ENCODE measurements at regions not wholly inside any gene's neighbourhood (a gene's known extent, or its start where the extent isn't known, plus 50 kb on each side); places are given as distances from the start of the nearest gene placed in this dataset.

DNA sequence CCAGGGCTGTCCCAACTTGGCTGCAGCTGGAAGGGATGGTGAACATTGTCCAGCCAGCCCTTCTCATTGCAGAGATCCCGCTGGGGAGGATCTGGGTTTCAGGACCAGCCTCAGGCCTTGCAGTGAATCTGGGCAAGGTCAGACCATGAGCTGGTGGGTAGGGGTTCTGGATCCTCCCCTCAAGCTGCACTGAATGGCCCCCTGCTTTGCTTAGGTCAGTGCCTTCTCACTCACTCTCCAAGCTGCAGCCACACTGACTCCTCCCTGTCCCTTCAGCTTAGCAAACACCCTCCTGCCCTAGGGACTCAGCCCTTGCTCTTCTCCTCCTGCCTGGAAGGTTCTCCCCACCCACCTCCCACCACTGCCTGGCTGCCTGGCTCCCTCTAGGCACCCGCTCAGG is 95.3 kb upstream of the KCNG1 start:
- Histone ChIP-seq H3K27me3 (ENCODE audit: control insufficient read depth, insufficient read depth, low read length) (no peaks in the 10 kb centered on the region; the same call in 1 of the 2 replicates), H3K27ac (ENCODE audit: low read depth, low read length) (no peak overlapping the region), H3K4me3 (ENCODE audit: low read depth, low read length) (no peak overlapping the region), H3K9me3 (ENCODE audit: control insufficient read depth, insufficient read depth, low read length) (no peaks in the 10 kb centered on the region), H3K9ac (ENCODE audit: low read depth, low read length) (no peak overlapping the region), H3K36me3 (ENCODE audit: control insufficient read depth, insufficient read depth, low read length) (no peaks in the 10 kb centered on the region), H3K4me1 (ENCODE audit: control insufficient read depth, insufficient read depth, low read length) (peaks cover 24% of the 10 kb centered on the region; the same call in 1 of the 2 replicates)

- no peaks in the 10 kb centered on the region for H3K9me3 ChIP-seq (ENCODE audit: control insufficient read depth, insufficient read depth, low read length)
- no peak overlapping the region for H3K27ac ChIP-seq (ENCODE audit: low read depth, low read length)
- no peaks in the 10 kb centered on the region for H3K36me3 ChIP-seq (ENCODE audit: control insufficient read depth, insufficient read depth, low read length)
- H3K4me1 ChIP-seq (ENCODE audit: control insufficient read depth, insufficient read depth, low read length), result peaks cover 24% of the 10 kb centered on the region; the same call in 1 of the 2 replicates
- no peak overlapping the region for H3K9ac ChIP-seq (ENCODE audit: low read depth, low read length)
- no peak overlapping the region for H3K4me3 ChIP-seq (ENCODE audit: low read depth, low read length)
- H3K27me3 ChIP-seq (ENCODE audit: control insufficient read depth, insufficient read depth, low read length), result no peaks in the 10 kb centered on the region; the same call in 1 of the 2 replicates
Observed at GRCh38 chr20:51116765-51117686, 94.1 kb upstream of the KCNG1 start.

DNA sequence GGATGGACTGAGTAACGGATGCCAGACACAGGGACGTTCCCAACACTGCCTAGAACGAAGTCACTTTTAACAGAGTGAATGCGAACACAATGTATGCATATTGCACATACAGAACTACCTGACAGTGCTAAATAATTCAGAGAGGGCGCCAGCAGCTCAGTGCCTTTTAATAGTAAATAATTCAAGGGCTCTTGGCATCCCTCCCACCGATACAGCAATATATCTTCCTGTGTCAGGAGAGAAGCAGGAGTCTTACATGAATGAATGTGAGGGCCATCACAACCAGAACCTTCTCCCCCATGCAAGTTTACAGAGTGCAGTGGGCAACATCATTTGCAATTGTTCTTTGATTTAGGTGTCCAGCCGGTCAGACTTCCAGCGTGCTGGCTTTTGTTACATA is 88.4 kb upstream of the KCNG1 start:
- no peaks in the 10 kb centered on the region for H3K9me3 ChIP-seq (ENCODE audit: control insufficient read depth, insufficient read depth, low read length)
- no peaks in the 10 kb centered on the region for H3K27me3 ChIP-seq (ENCODE audit: control insufficient read depth, insufficient read depth, low read length)
- no peaks in the 10 kb centered on the region for H3K4me1 ChIP-seq (ENCODE audit: control insufficient read depth, insufficient read depth, low read length)
- H3K27ac ChIP-seq (ENCODE audit: low read depth, low read length), result no peak overlapping the region
- no peak overlapping the region for H3K9ac ChIP-seq (ENCODE audit: low read depth, low read length)
- H3K4me3 ChIP-seq (ENCODE audit: low read depth, low read length), result no peak overlapping the region
- H3K36me3 ChIP-seq (ENCODE audit: control insufficient read depth, insufficient read depth, low read length), result no peaks in the 10 kb centered on the region

GRCh38 chr20:51108638-51109363 is 85.9 kb upstream of the KCNG1 start:
- Histone ChIP-seq H3K4me3 (ENCODE audit: low read depth, low read length) (no peak overlapping the region), H3K27ac (ENCODE audit: low read depth, low read length) (no peak overlapping the region), H3K36me3 (ENCODE audit: control insufficient read depth, insufficient read depth, low read length) (no peaks in the 10 kb centered on the region), H3K9me3 (ENCODE audit: control insufficient read depth, insufficient read depth, low read length) (no peaks in the 10 kb centered on the region), H3K9ac (ENCODE audit: low read depth, low read length) (no peak overlapping the region), H3K4me1 (ENCODE audit: control insufficient read depth, insufficient read depth, low read length) (no peaks in the 10 kb centered on the region), H3K27me3 (ENCODE audit: control insufficient read depth, insufficient read depth, low read length) (no peaks in the 10 kb centered on the region)

- H3K4me3 ChIP-seq (ENCODE audit: low read depth, low read length), result no peak overlapping the region
- no peak overlapping the region for H3K9ac ChIP-seq (ENCODE audit: low read depth, low read length)
- no peak overlapping the region for H3K27ac ChIP-seq (ENCODE audit: low read depth, low read length)
- H3K4me1 ChIP-seq (ENCODE audit: control insufficient read depth, insufficient read depth, low read length), result no peaks in the 10 kb centered on the region
- no peaks in the 10 kb centered on the region for H3K9me3 ChIP-seq (ENCODE audit: control insufficient read depth, insufficient read depth, low read length)
- no peaks in the 10 kb centered on the region for H3K27me3 ChIP-seq (ENCODE audit: control insufficient read depth, insufficient read depth, low read length)
- no peaks in the 10 kb centered on the region for H3K36me3 ChIP-seq (ENCODE audit: control insufficient read depth, insufficient read depth, low read length)
Observed at GRCh38 chr20:51106011-51106410, 83.1 kb upstream of the KCNG1 start.

DNA sequence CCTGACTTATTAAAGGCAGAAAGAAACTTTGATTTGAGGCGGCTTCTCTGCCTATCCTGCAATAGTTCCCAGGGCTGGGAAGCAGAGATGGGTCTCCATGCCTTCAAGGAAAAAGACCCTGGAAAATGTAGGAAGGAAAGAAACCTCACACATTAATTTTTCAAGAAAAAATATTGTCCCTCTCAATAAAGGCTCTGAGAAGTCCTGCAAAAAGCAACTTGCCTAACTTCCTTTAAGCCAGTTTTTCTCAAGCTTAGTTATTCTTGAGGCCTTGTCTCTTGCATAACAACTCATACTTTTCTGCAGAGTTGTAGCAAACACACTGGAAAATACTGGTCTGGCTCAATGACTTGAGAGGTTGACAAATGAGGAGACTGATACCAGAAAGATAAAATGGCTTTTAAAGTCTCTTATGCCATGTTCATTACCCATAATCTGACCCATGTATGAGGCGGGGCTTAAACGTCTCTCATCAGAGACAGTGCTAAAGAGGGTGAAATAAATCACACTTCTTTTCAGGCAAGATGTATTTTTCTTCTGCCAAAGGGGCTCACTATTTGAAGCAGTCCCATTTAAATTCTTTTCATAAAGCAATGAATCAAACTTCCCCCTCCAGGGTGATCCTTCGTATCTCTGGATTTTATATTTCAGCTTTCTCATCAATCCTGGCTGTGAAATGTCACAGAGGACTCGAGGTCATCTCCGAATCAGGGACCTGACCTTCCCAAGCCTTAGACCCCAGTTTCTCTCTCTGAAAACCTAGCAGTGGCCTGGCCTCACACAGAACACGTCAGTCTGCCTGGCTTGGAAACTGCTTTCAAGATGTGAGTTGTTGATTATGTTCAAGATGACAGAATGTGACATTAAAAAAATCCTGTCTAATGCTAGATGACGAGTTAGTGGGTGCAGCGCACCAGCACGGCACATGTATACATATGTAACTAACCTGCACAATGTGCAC is 82.3 kb upstream of the KCNG1 start:
- no peak overlapping the region for H3K9ac ChIP-seq (ENCODE audit: low read depth, low read length)
- H3K27me3 ChIP-seq (ENCODE audit: control insufficient read depth, insufficient read depth, low read length), result no peaks in the 10 kb centered on the region
- H3K27ac ChIP-seq (ENCODE audit: low read depth, low read length), result no peak overlapping the region
- no peak overlapping the region for H3K4me3 ChIP-seq (ENCODE audit: low read depth, low read length)
- no peaks in the 10 kb centered on the region for H3K9me3 ChIP-seq (ENCODE audit: control insufficient read depth, insufficient read depth, low read length)
- no peaks in the 10 kb centered on the region for H3K4me1 ChIP-seq (ENCODE audit: control insufficient read depth, insufficient read depth, low read length)
- H3K36me3 ChIP-seq (ENCODE audit: control insufficient read depth, insufficient read depth, low read length), result no peaks in the 10 kb centered on the region

GRCh38 chr20:51100617-51101016 is 77.7 kb upstream of the KCNG1 start:
- Histone ChIP-seq H3K27me3 (ENCODE audit: control insufficient read depth, insufficient read depth, low read length) (no peaks in the 10 kb centered on the region; the same call in 1 of the 2 replicates), H3K4me3 (ENCODE audit: low read depth, low read length) (no peak overlapping the region), H3K27ac (ENCODE audit: low read depth, low read length) (no peak overlapping the region), H3K9me3 (ENCODE audit: control insufficient read depth, insufficient read depth, low read length) (no peaks in the 10 kb centered on the region), H3K9ac (ENCODE audit: low read depth, low read length) (no peak overlapping the region), H3K4me1 (ENCODE audit: control insufficient read depth, insufficient read depth, low read length) (no peaks in the 10 kb centered on the region), H3K36me3 (ENCODE audit: control insufficient read depth, insufficient read depth, low read length) (no peaks in the 10 kb centered on the region)

- no peak overlapping the region for H3K27ac ChIP-seq (ENCODE audit: low read depth, low read length)
- H3K27me3 ChIP-seq (ENCODE audit: control insufficient read depth, insufficient read depth, low read length), result no peaks in the 10 kb centered on the region; the same call in 1 of the 2 replicates
- H3K36me3 ChIP-seq (ENCODE audit: control insufficient read depth, insufficient read depth, low read length), result no peaks in the 10 kb centered on the region
- no peaks in the 10 kb centered on the region for H3K9me3 ChIP-seq (ENCODE audit: control insufficient read depth, insufficient read depth, low read length)
- H3K4me1 ChIP-seq (ENCODE audit: control insufficient read depth, insufficient read depth, low read length), result 0 out of 2 replicates have a peak, but pooled peaks cover under 1% of the 10 kb centered on the region
- H3K9ac ChIP-seq (ENCODE audit: low read depth, low read length), result no peak overlapping the region
- no peak overlapping the region for H3K4me3 ChIP-seq (ENCODE audit: low read depth, low read length)
Observed at GRCh38 chr20:51098284-51098810, 75.4 kb upstream of the KCNG1 start.

GRCh38 chr20:51097351-51098120 is 74.6 kb upstream of the KCNG1 start:
- Histone ChIP-seq H3K4me3 (ENCODE audit: low read depth, low read length) (no peak overlapping the region), H3K4me1 (ENCODE audit: control insufficient read depth, insufficient read depth, low read length) (peaks cover 9% of the 10 kb centered on the region), H3K36me3 (ENCODE audit: control insufficient read depth, insufficient read depth, low read length) (no peaks in the 10 kb centered on the region), H3K27me3 (ENCODE audit: control insufficient read depth, insufficient read depth, low read length) (no peaks in the 10 kb centered on the region; the same call in 1 of the 2 replicates), H3K27ac (ENCODE audit: low read depth, low read length) (no peak overlapping the region), H3K9ac (ENCODE audit: low read depth, low read length) (no peak overlapping the region), H3K9me3 (ENCODE audit: control insufficient read depth, insufficient read depth, low read length) (no peaks in the 10 kb centered on the region)
